Ishikawa (cell line): ENCODE measurements at regions not wholly inside any gene's neighbourhood (a gene's known extent, or its start where the extent isn't known, plus 50 kb on each side); places are given as distances from the start of the nearest gene placed in this dataset.

Source experiments
- CEBPB ChIP-seq: IDR thresholded peaks from 2 replicates; pipeline ENCODE4 v1.6.1; 2012
- CREB1 ChIP-seq: IDR thresholded peaks from 2 replicates; pipeline ENCODE4 v1.6.1; 2012; ENCODE audit warnings: low read depth
- EP300 ChIP-seq: IDR thresholded peaks from 2 replicates; pipeline ENCODE4 v1.6.1; 2012; ENCODE audit warnings: borderline replicate concordance
- FOXM1 ChIP-seq: IDR thresholded peaks from 2 replicates; pipeline ENCODE4 v1.6.1; 2012; ENCODE audit warnings: low read depth, borderline replicate concordance
- NFIC ChIP-seq: IDR thresholded peaks from 2 replicates; pipeline ENCODE4 v1.6.1; 2012
- RAD21 ChIP-seq: IDR thresholded peaks from 2 replicates; pipeline ENCODE4 v1.6.1; 2012; ENCODE audit warnings: low read depth
- REST ChIP-seq: IDR thresholded peaks from 2 replicates; pipeline ENCODE4 v1.6.1; 2012; ENCODE audit warnings: low read depth, mild to moderate bottlenecking
- TAF1 ChIP-seq: IDR thresholded peaks from 2 replicates; pipeline ENCODE4 v1.6.1; 2012; ENCODE audit warnings: low read depth, mild to moderate bottlenecking
- YY1 ChIP-seq: IDR thresholded peaks from 2 replicates; pipeline ENCODE4 v1.6.1; 2012; ENCODE audit warnings: low read depth
- TF ChIP-seq, protein P1 (sequence below): IDR thresholded peaks from 2 replicates; pipeline ENCODE4 v1.6.1; 2012

DNA sequence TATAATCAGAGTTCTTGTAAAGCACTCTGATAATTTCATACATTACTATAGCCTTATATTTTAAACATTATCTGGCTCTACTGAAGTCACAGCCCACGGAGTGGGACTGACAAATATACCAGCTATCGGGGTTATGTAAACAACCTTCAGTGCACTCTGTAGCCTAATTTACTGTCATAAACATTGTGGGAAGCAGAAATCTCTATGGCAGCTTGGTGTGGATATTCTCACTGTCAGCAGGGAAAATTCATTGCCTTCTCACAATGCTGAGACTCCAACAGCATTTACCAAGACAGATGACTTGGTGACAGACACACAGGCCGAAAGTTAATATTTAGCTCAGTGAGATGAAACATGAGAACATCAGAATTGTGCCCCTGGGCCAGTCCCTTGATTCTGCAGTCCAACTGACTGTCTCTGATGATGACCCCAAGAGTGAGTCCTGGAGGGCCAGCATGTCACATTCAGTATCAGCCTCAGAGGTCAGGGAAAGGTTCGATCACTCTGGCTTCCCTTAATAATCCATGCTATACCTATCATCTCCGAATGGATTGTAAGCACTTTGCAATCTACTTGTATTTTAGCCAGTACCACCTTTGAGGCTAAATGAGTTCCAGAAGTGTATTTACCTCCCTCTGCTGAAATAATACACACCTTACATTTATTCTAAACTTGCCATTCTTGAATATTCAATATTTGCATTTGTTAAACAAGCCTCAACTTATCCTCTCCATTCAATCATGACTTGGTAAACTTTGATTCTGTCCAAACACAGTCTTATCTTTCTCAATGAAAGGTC lies 146.2 kb upstream of the OSR1 start:
- TF ChIP-seq NFIC = no peak
- no peak for TF ChIP-seq CREB1
- TF ChIP-seq RAD21 = no peak
- no peak for TF ChIP-seq FOXM1
- TF ChIP-seq EP300 = no peak
- TF ChIP-seq CEBPB = no peak
- TF ChIP-seq YY1 = no peak
- TF ChIP-seq REST = no peak
- no peak for TF ChIP-seq TAF1
- TF ChIP-seq, protein P1, sequence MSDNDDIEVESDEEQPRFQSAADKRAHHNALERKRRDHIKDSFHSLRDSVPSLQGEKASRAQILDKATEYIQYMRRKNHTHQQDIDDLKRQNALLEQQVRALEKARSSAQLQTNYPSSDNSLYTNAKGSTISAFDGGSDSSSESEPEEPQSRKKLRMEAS = no peak
